Astrocyte (in vitro differentiated cells and primary cell): ENCODE measurements at regions not wholly inside any gene's neighbourhood (a gene's known extent, or its start where the extent isn't known, plus 50 kb on each side); places are given as distances from the start of the nearest gene placed in this dataset.
A peak's percentile ranks its signal among the peaks of the same experiment; 100 is the strongest.

Experiments
- DNase-seq: peaks from one replicate; pipeline ENCODE4 v3.0.0-alpha.2; 2010; ENCODE audit warnings: low read depth
- FAIRE-seq: peaks from 2 replicates; lab custom pipeline; 2011; peaks lifted over from hg19 to GRCh38; lab: Jason Lieb, UNC
- H2AFZ ChIP-seq: 2 replicates; pipeline ENCODE4 v1.6.0; 2012; ENCODE audit warnings: low read depth, low read length, inconsistent platforms
- H3K27ac ChIP-seq: 2 replicates; pipeline ENCODE4 v1.5.1; 2011; ENCODE audit warnings: low read depth, low read length, inconsistent platforms
- H3K27me3 ChIP-seq: 2 replicates; pipeline ENCODE4 v1.6.0; 2011; ENCODE audit warnings: low read length, inconsistent platforms; ENCODE audit not compliant: insufficient read depth
- H3K36me3 ChIP-seq: 2 replicates; pipeline ENCODE4 v1.5.1; 2011; ENCODE audit warnings: low read length, inconsistent platforms; ENCODE audit not compliant: insufficient read depth
- H3K4me1 ChIP-seq: 2 replicates; pipeline ENCODE4 v1.5.1; 2011; ENCODE audit warnings: low read length, inconsistent platforms; ENCODE audit not compliant: insufficient read depth
- H3K4me2 ChIP-seq: 2 replicates; pipeline ENCODE4 v1.6.0; 2012; ENCODE audit warnings: low read length, inconsistent platforms
- H3K4me3 ChIP-seq: 2 replicates; pipeline ENCODE4 v1.5.1; 2011; ENCODE audit warnings: low read depth, mild to moderate bottlenecking, low read length, inconsistent platforms; ENCODE audit not compliant: insufficient read depth
- H3K79me2 ChIP-seq: 2 replicates; pipeline ENCODE4 v1.6.0; 2012; ENCODE audit warnings: mild to moderate bottlenecking, low read length, inconsistent platforms; ENCODE audit not compliant: insufficient read depth
- H3K9ac ChIP-seq: 2 replicates; pipeline ENCODE4 v1.6.0; 2012; ENCODE audit warnings: mild to moderate bottlenecking, low read length, inconsistent platforms
- H3K9me3 ChIP-seq: 2 replicates; pipeline ENCODE4 v1.5.1; 2012; ENCODE audit warnings: low read depth, mild to moderate bottlenecking, low read length, inconsistent platforms; ENCODE audit not compliant: insufficient read depth
- H4K20me1 ChIP-seq: 2 replicates; pipeline ENCODE4 v1.6.0; 2012; ENCODE audit warnings: low read length, inconsistent platforms; ENCODE audit not compliant: insufficient read depth
- H3K27ac Mint-ChIP-seq: one replicate; pipeline ENCODE4 v1.8.0; 2021; ENCODE audit warnings: mild to moderate bottlenecking, mixed read lengths; ENCODE audit not compliant: unreplicated experiment
- H3K27me3 Mint-ChIP-seq: one replicate; pipeline ENCODE4 v1.8.0; 2021; ENCODE audit warnings: low read depth, mixed read lengths; ENCODE audit not compliant: unreplicated experiment
- H3K36me3 Mint-ChIP-seq: one replicate; pipeline ENCODE4 v1.8.0; 2021; ENCODE audit warnings: low read depth, mixed read lengths; ENCODE audit not compliant: unreplicated experiment
- H3K4me1 Mint-ChIP-seq: one replicate; pipeline ENCODE4 v1.8.0; 2021; ENCODE audit warnings: low read depth, mixed read lengths; ENCODE audit not compliant: unreplicated experiment
- H3K4me3 Mint-ChIP-seq: one replicate; pipeline ENCODE4 v1.8.0; 2021; ENCODE audit warnings: mild to moderate bottlenecking, moderate library complexity, mixed read lengths; ENCODE audit not compliant: unreplicated experiment
- H3K9me3 Mint-ChIP-seq: one replicate; pipeline ENCODE4 v1.8.0; 2021; ENCODE audit warnings: mild to moderate bottlenecking, mixed read lengths; ENCODE audit not compliant: unreplicated experiment
- CTCF ChIP-seq: IDR thresholded peaks from 2 replicates; pipeline ENCODE4 v1.5.1; 2011; ENCODE audit warnings: low read depth, mild to moderate bottlenecking, inconsistent platforms, low read length, moderate library complexity; ENCODE audit not compliant: insufficient read depth
- EZH2 ChIP-seq: IDR thresholded peaks from 2 replicates; pipeline ENCODE4 v1.6.1; 2012; ENCODE audit warnings: mild to moderate bottlenecking, low read length, inconsistent platforms; ENCODE audit not compliant: insufficient read depth

- no peaks in the 10 kb centered on the region for H3K36me3 ChIP-seq
- H4K20me1 ChIP-seq = no peaks in the 10 kb centered on the region
- H3K9me3 Mint-ChIP-seq = no peaks in the 10 kb centered on the region
- H3K27me3 Mint-ChIP-seq = peaks cover 28% of the 10 kb centered on the region
- H3K4me3 Mint-ChIP-seq = no peak overlapping the region
- no peaks in the 10 kb centered on the region for H3K79me2 ChIP-seq
- no peaks in the 10 kb centered on the region for H3K9me3 ChIP-seq
- peaks cover 18% of the 10 kb centered on the region for H3K4me1 Mint-ChIP-seq
- H3K4me1 ChIP-seq = no peaks in the 10 kb centered on the region
- DNase-seq = no peak
- H3K4me2 ChIP-seq = no peak overlapping the region
- FAIRE-seq = no peak
- H3K27ac ChIP-seq = no peak overlapping the region
- H3K9ac ChIP-seq = no peak overlapping the region
- no peak overlapping the region for H3K27ac Mint-ChIP-seq
- H3K4me3 ChIP-seq = no peak overlapping the region
- no peak overlapping the region for H2AFZ ChIP-seq
- peaks cover 1% of the 10 kb centered on the region for H3K36me3 Mint-ChIP-seq
- TF ChIP-seq CTCF (no peak), EZH2 (no peak)
- H3K27me3 ChIP-seq = peaks cover 57% of the 10 kb centered on the region
Observed at GRCh38 chr7:28312948-28313347, 99.4 kb upstream of the CREB5 start.

- Histone ChIP-seq H3K9me3 (no peaks in the 10 kb centered on the region), H3K79me2 (no peaks in the 10 kb centered on the region), H3K27ac (no peak overlapping the region), H3K4me1 (no peaks in the 10 kb centered on the region), H3K27me3 (peaks cover 53% of the 10 kb centered on the region), H3K36me3 (no peaks in the 10 kb centered on the region), H2AFZ (no peak overlapping the region), H3K4me2 (no peak overlapping the region), H3K4me3 (no peak overlapping the region), H3K9ac (no peak overlapping the region), H4K20me1 (no peaks in the 10 kb centered on the region)
- H3K4me3 Mint-ChIP-seq = no peak overlapping the region
- no peaks in the 10 kb centered on the region for H3K36me3 Mint-ChIP-seq
- H3K9me3 Mint-ChIP-seq = no peaks in the 10 kb centered on the region
- TF ChIP-seq EZH2 (no peak), CTCF (no peak)
- DNase-seq (no peak), FAIRE-seq (no peak)
- peaks cover 18% of the 10 kb centered on the region for H3K4me1 Mint-ChIP-seq
- peaks cover 24% of the 10 kb centered on the region for H3K27me3 Mint-ChIP-seq
- H3K27ac Mint-ChIP-seq = no peak overlapping the region
Observed at GRCh38 chr7:28314841-28315240, 97.5 kb upstream of the CREB5 start.

DNA sequence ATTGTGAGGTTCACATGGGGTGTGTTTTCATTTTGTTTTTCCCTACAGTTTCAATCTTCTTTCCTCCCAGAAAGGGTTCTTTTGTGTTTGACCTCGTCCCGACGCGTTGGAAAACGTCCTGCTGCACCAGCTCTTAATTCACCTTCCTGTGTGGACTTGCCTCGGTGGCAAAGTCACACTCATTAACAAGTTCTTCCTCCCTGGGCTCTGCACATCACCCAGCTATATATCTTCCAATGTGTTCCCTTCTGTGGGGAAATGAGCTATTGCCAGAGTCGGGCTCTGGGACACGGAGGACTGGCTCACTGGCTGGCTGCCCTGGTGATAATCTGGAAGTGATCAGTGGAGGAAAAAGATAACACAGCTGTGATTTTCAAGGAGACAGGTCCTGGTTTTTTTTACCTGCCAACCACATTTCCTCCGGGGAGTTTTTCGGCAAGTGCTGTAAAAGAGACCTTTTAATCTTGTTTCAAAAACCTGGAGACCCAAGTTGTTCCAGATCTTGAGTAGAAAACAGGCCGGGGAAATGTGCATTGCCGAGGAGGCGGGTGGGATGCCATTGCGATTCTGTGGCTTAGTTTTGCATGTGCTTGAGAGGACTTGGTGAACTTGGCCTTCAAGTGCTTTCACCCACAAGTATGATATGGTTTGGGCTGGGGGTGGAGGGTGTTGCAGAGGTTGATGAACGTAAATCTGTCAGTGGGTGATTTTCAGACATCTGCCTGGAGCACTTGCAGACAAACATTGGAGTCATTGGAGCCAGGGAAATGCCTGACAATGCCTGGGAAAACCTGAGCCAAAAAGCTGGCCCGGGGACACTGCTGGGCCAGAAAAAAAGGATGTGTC lies 96.5 kb upstream of the CREB5 start:
- Mint-ChIP-seq H3K27ac (peak overlapping the region; percentile 70), H3K27me3 (peaks cover 18% of the 10 kb centered on the region), H3K4me1 (peaks cover 18% of the 10 kb centered on the region), H3K36me3 (no peaks in the 10 kb centered on the region), H3K9me3 (no peaks in the 10 kb centered on the region), H3K4me3 (no peak overlapping the region)
- Histone ChIP-seq H3K9ac (no peak overlapping the region), H3K4me1 (no peaks in the 10 kb centered on the region), H3K27me3 (peaks cover 47% of the 10 kb centered on the region), H4K20me1 (no peaks in the 10 kb centered on the region), H3K27ac (no peak overlapping the region), H3K9me3 (no peaks in the 10 kb centered on the region), H3K36me3 (no peaks in the 10 kb centered on the region), H3K4me3 (no peak overlapping the region), H3K79me2 (no peaks in the 10 kb centered on the region), H3K4me2 (no peak overlapping the region), H2AFZ (no peak overlapping the region)
- peak; percentile 65 for DNase-seq
- FAIRE-seq = no peak
- TF ChIP-seq EZH2 (no peak), CTCF (no peak)
